ENCODE measurements at regions not wholly inside any gene's neighbourhood (a gene's known extent, or its start where the extent isn't known, plus 50 kb on each side); places are given as distances from the start of the nearest gene placed in this dataset.

DNA sequence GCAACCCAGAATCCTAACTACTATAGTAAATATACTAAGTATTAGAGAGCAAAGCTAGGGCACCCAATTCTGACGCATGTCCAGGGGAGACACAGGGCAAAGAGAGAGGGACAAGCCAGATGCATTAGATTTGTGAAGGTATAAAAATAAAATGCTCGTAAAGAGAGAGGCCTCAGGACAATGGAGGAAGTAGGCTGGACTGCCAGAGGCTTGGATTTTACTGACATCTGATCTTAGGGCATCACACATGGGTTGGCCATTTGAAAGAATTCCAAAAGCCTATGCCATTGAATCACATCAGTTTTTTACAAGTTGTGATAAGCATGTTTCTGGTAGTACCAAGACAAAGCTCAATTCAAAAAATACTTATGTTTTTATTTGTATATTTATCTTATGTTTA lies 149.3 kb upstream of the MSX2 start:
- H3K4me1 ChIP-seq (ENCODE audit: insufficient read depth, low read length, poor library complexity, severe bottlenecking) = no peaks in the 10 kb centered on the region
- no peaks in the 10 kb centered on the region for H3K79me2 ChIP-seq (ENCODE audit: insufficient read depth, low read depth, low read length)
- BruUV-seq (replicated peaks) = no TSS peak
- H3K4me3 ChIP-seq (ENCODE audit: low read depth, low read length, poor library complexity, severe bottlenecking) = no peak overlapping the region
- H3K9me2 ChIP-seq (ENCODE audit: insufficient read depth, low read length) = no peaks in the 10 kb centered on the region
- POLR2A ChIA-PET = no interaction called here
- H3K4me2 ChIP-seq (ENCODE audit: low read length) = no peak overlapping the region
- intact Hi-C loops (cut with micrococcal nuclease; ENCODE audit: unreplicated experiment) = no loop called here
- H4K20me1 ChIP-seq (ENCODE audit: insufficient read depth, low read length) = no peaks in the 10 kb centered on the region
- H3K27ac ChIP-seq (ENCODE audit: low read depth, low read length, poor library complexity, severe bottlenecking) = no peak overlapping the region
- CTCF ChIA-PET (ENCODE audit: unreplicated experiment) = no interaction called here
- no peaks in the 10 kb centered on the region for H3K36me3 ChIP-seq (ENCODE audit: insufficient read depth, low read length)
- TF ChIP-seq EZH2phosphoT487 (IDR thresholded peaks at IDR 0.05; ENCODE audit: borderline replicate concordance, low read depth, low read length) = no peak
- TF ChIP-seq, protein P1, sequence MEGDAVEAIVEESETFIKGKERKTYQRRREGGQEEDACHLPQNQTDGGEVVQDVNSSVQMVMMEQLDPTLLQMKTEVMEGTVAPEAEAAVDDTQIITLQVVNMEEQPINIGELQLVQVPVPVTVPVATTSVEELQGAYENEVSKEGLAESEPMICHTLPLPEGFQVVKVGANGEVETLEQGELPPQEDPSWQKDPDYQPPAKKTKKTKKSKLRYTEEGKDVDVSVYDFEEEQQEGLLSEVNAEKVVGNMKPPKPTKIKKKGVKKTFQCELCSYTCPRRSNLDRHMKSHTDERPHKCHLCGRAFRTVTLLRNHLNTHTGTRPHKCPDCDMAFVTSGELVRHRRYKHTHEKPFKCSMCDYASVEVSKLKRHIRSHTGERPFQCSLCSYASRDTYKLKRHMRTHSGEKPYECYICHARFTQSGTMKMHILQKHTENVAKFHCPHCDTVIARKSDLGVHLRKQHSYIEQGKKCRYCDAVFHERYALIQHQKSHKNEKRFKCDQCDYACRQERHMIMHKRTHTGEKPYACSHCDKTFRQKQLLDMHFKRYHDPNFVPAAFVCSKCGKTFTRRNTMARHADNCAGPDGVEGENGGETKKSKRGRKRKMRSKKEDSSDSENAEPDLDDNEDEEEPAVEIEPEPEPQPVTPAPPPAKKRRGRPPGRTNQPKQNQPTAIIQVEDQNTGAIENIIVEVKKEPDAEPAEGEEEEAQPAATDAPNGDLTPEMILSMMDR (conservative IDR thresholded peaks at IDR 0.05; ENCODE audit: low read length) = no peak
- DNase-seq (ENCODE audit: low spot score) = no peak
- no peak overlapping the region for H2AFZ ChIP-seq (ENCODE audit: low read length)
- H3K9me3 ChIP-seq (ENCODE audit: low read length) = no peaks in the 10 kb centered on the region

- CTCF ChIA-PET (ENCODE audit: unreplicated experiment) = no interaction called here
Observed at GRCh38 chr5:174576042-174576441, 148.3 kb upstream of the MSX2 start.

GRCh38 chr5:174581479-174581878 lies 142.9 kb upstream of the MSX2 start:
- BruUV-seq (replicated peaks) = no TSS peak
- H3K9me3 ChIP-seq (ENCODE audit: low read length) = no peaks in the 10 kb centered on the region
- ChIA-PET CTCF (ENCODE audit: unreplicated experiment) (no interaction called here), POLR2A (no interaction called here)
- no peaks in the 10 kb centered on the region for H3K79me2 ChIP-seq (ENCODE audit: insufficient read depth, low read depth, low read length)
- H3K4me3 ChIP-seq (ENCODE audit: low read depth, low read length, poor library complexity, severe bottlenecking) = no peak overlapping the region
- no peaks in the 10 kb centered on the region for H4K20me1 ChIP-seq (ENCODE audit: insufficient read depth, low read length)
- no peak overlapping the region for H3K4me2 ChIP-seq (ENCODE audit: low read length)
- DNase-seq (ENCODE audit: low spot score) = peak; percentile 5
- H2AFZ ChIP-seq (ENCODE audit: low read length) = no peak overlapping the region
- intact Hi-C loops (cut with micrococcal nuclease; ENCODE audit: unreplicated experiment) = no loop called here
- H3K4me1 ChIP-seq (ENCODE audit: insufficient read depth, low read length, poor library complexity, severe bottlenecking) = no peaks in the 10 kb centered on the region
- TF ChIP-seq EZH2phosphoT487 (IDR thresholded peaks at IDR 0.05; ENCODE audit: borderline replicate concordance, low read depth, low read length) = no peak
- TF ChIP-seq, protein P1 (conservative IDR thresholded peaks at IDR 0.05; ENCODE audit: low read length) = peak; percentile 69
- no peaks in the 10 kb centered on the region for H3K9me2 ChIP-seq (ENCODE audit: insufficient read depth, low read length)
- no peaks in the 10 kb centered on the region for H3K36me3 ChIP-seq (ENCODE audit: insufficient read depth, low read length)
- no peak overlapping the region for H3K27ac ChIP-seq (ENCODE audit: low read depth, low read length, poor library complexity, severe bottlenecking)

More at GRCh38 chr5:174576042-174576441, 148.3 kb upstream of the MSX2 start:
- Histone ChIP-seq H3K9me3 (ENCODE audit: low read length) (no peaks in the 10 kb centered on the region), H4K20me1 (ENCODE audit: insufficient read depth, low read length) (no peaks in the 10 kb centered on the region), H3K4me1 (ENCODE audit: insufficient read depth, low read length, poor library complexity, severe bottlenecking) (no peaks in the 10 kb centered on the region), H2AFZ (ENCODE audit: low read length) (no peak overlapping the region), H3K9me2 (ENCODE audit: insufficient read depth, low read length) (no peaks in the 10 kb centered on the region), H3K27ac (ENCODE audit: low read depth, low read length, poor library complexity, severe bottlenecking) (no peak overlapping the region), H3K36me3 (ENCODE audit: insufficient read depth, low read length) (no peaks in the 10 kb centered on the region), H3K4me3 (ENCODE audit: low read depth, low read length, poor library complexity, severe bottlenecking) (no peak overlapping the region), H3K79me2 (ENCODE audit: insufficient read depth, low read depth, low read length) (no peaks in the 10 kb centered on the region), H3K4me2 (ENCODE audit: low read length) (no peak overlapping the region)
- DNase-seq (ENCODE audit: low spot score) = no peak
- BruUV-seq (replicated peaks) = no TSS peak
- intact Hi-C loops (cut with micrococcal nuclease; ENCODE audit: unreplicated experiment) = no loop called here
- TF ChIP-seq EZH2phosphoT487 (IDR thresholded peaks at IDR 0.05; ENCODE audit: borderline replicate concordance, low read depth, low read length) = no peak
- POLR2A ChIA-PET = no interaction called here

Data from OCI-LY7 (cell line).